GM23338 (cell line): ENCODE measurements at regions not wholly inside any gene's neighbourhood (a gene's known extent, or its start where the extent isn't known, plus 50 kb on each side); places are given as distances from the start of the nearest gene placed in this dataset.

Experiments used
- CREB1 ChIP-seq: fragments of 250-450 bp; sonication (Bioruptor Pico); IDR thresholded peaks from 2 replicates; pipeline ENCODE4 v1.5.0; 2020; ENCODE audit warnings: low read depth, mild to moderate bottlenecking, moderate library complexity
- CTCF ChIP-seq, 2 experiments: fragments of 200-600 bp in 1 of 2; sonication (generic) in 1 of 2; conservative IDR thresholded peaks; 2 replicates each; pipeline versions ENCODE4 v1.5.1 to v1.6.1; 2016 to 2017; ENCODE audit warnings: antibody characterized with exemption in 2 of 2, low read depth in 2 of 2, mild to moderate bottlenecking in 2 of 2, moderate library complexity in 1 of 2
- ETS1 ChIP-seq: IDR thresholded peaks from 2 replicates; pipeline ENCODE4 v1.6.1; 2016; ENCODE audit warnings: antibody characterized with exemption
- EZH2 ChIP-seq: fragments of 200-600 bp; sonication (generic); IDR thresholded peaks from one replicate; pipeline ENCODE4 v1.8.0; 2017; ENCODE audit warnings: antibody characterized with exemption, mild to moderate bottlenecking, low read depth; ENCODE audit not compliant: unreplicated experiment
- EZH2phosphoT487 ChIP-seq: fragments of 200-600 bp; sonication (generic); IDR thresholded peaks from one replicate; pipeline ENCODE4 v1.8.1; 2018; ENCODE audit warnings: antibody characterized with exemption; ENCODE audit not compliant: unreplicated experiment
- JUNB ChIP-seq: IDR thresholded peaks from one replicate; pipeline ENCODE4 v1.6.1; 2016; ENCODE audit warnings: antibody characterized with exemption; ENCODE audit not compliant: unreplicated experiment
- POLR2AphosphoS5 ChIP-seq: IDR thresholded peaks from 2 replicates; pipeline ENCODE4 v1.6.1; 2016; ENCODE audit warnings: antibody characterized with exemption, low read depth
- STAT1 ChIP-seq: IDR thresholded peaks from one replicate; pipeline ENCODE4 v1.6.1; 2016; ENCODE audit warnings: antibody characterized with exemption; ENCODE audit not compliant: unreplicated experiment
- ZNF331 ChIP-seq: fragments of 250-450 bp; sonication (Bioruptor Pico); IDR thresholded peaks from 2 replicates; pipeline ENCODE4 v1.5.0; 2020; ENCODE audit warnings: low read depth, mild to moderate bottlenecking, moderate library complexity
- TF ChIP-seq, protein P1 (sequence below): IDR thresholded peaks from one replicate; pipeline ENCODE4 v1.6.1; 2018; ENCODE audit warnings: antibody characterized with exemption; ENCODE audit not compliant: unreplicated experiment

GRCh38 chr13:24083722-24084421, 76.6 kb upstream of the SPATA13 start:
- TF ChIP-seq POLR2AphosphoS5 (no peak), CTCF (conservative IDR thresholded peaks at IDR 0.05; ENCODE audit: low read depth in 2 of 2) (no peak), EZH2 (no peak), ZNF331 (CRISPR knock-in tag) (no peak), EZH2phosphoT487 (no peak), ETS1 (no peak), JUNB (no peak), CREB1 (CRISPR knock-in tag) (no peak), STAT1 (no peak)
- TF ChIP-seq, protein P1, sequence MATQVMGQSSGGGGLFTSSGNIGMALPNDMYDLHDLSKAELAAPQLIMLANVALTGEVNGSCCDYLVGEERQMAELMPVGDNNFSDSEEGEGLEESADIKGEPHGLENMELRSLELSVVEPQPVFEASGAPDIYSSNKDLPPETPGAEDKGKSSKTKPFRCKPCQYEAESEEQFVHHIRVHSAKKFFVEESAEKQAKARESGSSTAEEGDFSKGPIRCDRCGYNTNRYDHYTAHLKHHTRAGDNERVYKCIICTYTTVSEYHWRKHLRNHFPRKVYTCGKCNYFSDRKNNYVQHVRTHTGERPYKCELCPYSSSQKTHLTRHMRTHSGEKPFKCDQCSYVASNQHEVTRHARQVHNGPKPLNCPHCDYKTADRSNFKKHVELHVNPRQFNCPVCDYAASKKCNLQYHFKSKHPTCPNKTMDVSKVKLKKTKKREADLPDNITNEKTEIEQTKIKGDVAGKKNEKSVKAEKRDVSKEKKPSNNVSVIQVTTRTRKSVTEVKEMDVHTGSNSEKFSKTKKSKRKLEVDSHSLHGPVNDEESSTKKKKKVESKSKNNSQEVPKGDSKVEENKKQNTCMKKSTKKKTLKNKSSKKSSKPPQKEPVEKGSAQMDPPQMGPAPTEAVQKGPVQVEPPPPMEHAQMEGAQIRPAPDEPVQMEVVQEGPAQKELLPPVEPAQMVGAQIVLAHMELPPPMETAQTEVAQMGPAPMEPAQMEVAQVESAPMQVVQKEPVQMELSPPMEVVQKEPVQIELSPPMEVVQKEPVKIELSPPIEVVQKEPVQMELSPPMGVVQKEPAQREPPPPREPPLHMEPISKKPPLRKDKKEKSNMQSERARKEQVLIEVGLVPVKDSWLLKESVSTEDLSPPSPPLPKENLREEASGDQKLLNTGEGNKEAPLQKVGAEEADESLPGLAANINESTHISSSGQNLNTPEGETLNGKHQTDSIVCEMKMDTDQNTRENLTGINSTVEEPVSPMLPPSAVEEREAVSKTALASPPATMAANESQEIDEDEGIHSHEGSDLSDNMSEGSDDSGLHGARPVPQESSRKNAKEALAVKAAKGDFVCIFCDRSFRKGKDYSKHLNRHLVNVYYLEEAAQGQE, result no peak
